GM19324 (cell line): ENCODE measurements at regions not wholly inside any gene's neighbourhood (a gene's known extent, or its start where the extent isn't known, plus 50 kb on each side); places are given as distances from the start of the nearest gene placed in this dataset.
"Not testable (repeated sequence)": the region's sequence is repeated elsewhere in the genome, so short reads cannot be mapped to it uniquely, and the experiment has no call there.

Experiments
- ATAC-seq: cut with Tn5 transposase; IDR thresholded peaks from one replicate; pipeline ENCODE4 v1.9.1; 2021; ENCODE audit warnings: mild to moderate bottlenecking, moderate library complexity; ENCODE audit not compliant: unreplicated experiment, low FRiP score

DNA sequence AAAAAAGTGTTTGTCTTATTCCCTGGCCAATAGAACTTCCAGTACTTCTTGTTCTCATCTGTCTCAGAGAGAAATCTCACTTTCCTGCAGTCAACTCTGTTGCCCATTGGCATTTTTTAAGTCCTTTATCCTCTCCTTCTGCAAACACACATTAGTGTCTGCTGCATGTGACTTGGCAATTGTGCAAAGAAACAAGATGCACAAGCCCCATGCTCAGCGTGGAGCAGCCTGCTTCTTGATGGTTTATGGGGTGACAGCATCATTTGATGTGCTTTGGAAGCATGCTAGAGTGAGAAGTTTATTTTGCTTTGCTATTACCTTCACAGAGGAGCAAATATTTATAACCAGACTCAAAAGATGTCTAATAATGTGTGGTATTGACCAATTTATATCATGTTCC, 238.2 kb downstream of the FAT3 start:
- ATAC-seq = no peak

DNA sequence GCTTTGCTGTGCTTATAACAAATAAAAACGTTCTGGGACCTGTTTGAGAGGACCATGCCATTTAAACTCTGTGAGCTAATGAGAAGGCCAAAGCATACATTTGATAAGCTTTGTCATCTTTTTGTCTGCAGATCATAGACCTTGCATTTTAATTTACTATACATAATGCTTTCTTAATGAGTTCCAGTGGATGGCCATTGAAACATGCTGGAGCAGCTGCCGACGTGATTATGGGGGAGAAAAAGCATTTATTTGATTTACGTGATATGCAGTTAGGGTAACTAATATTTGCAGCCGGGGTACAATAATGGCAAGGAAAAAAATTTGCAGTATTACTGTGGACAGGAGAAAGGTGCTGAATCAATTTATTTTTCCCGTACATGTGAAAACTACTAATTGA, 240.2 kb downstream of the FAT3 start:
- no peak for ATAC-seq

DNA sequence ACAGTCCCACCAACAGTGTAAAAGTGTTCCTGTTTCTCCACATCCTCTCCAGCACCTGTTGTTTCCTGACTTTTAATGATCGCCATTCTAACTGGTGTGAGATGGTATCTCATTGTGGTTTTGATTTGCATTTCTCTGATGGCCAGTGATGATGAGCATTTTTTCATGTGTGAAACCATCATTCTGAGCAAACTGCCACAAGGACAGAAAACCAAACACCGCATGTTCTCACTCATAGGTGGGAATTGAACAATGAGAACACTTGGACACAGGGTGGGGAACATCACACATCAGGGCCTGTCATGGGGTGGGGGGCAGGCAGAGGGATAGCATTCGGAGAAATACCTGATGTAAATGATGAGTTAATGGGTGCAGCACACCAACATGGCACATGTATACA, 240.8 kb downstream of the FAT3 start:
- not testable (repeated sequence) for ATAC-seq

DNA sequence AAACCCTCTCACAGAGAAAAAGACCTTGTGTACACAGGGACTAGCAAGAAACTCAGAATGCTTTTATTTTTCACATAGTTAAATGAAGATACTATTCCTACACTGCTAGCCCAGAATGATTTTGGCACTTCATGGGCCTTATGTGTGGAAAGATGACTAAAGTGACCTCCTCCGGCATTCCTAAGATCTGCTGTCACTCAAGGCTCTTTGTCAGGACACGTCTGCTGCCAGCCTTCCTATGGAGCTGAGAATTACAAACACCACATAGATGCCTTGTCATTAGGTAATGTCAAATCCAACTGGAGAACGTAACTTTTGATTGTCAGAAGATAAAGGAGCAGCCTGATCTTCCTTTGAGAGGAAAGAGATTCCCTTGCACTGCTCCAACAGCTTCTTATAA, 249.1 kb downstream of the FAT3 start:
- no peak for ATAC-seq

DNA sequence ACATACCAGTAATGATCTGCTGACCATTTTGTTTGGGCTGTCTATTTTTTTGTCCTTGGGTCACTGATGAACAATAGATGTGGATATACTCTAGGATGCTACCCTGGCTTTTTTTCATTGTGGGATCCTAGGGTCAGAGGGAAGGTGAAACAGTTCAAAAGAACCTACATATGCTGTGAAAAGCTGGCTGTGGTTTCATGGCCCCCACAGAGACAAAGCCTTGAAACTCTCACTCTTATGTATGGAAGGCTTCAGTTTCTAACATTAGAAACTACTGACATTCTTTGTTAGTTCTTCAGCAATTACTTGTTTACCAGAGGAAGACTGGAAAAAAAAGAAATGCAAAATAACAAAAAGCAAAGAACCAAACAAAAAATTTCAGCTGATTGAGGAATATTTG, 250.7 kb downstream of the FAT3 start:
- ATAC-seq = no peak

DNA sequence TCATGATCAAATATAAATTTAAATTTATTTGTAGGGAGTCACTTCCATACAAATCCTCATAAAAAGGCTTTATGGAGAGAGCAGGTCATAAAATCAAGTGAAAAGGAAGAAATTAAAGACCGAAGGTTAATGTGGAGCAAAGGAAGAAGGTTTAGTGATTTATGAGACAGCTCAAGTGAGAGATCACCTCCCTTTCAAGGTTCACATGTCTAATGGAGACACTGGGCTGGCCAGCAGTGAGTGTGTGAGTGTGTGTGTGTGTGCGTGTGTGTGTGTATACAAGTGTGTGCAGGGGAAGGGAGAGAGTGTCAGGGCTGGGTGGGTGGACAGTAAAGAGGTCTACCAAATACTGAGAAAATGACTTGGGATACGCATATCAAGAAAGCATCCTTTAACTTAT, 251.2 kb downstream of the FAT3 start:
- ATAC-seq = no peak

DNA sequence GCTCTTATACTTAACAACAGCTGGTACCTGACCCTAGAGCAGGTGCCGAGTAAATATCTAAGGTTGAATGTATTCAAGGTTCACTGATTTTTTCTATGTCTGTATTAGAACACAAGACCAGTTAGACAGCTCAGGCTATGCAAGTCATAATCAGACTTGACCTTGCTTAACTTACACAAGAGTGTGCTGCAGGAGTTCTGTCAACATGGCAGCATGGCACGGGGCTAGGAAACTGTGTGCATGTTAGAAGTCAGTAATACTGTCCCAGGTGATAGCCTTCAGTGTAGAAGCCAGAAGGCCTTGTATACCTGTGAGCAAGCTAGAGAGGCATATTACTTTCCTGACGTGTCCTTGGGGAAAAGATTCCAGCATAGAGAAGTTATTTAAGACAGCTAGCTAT, 253.1 kb downstream of the FAT3 start:
- no peak for ATAC-seq

DNA sequence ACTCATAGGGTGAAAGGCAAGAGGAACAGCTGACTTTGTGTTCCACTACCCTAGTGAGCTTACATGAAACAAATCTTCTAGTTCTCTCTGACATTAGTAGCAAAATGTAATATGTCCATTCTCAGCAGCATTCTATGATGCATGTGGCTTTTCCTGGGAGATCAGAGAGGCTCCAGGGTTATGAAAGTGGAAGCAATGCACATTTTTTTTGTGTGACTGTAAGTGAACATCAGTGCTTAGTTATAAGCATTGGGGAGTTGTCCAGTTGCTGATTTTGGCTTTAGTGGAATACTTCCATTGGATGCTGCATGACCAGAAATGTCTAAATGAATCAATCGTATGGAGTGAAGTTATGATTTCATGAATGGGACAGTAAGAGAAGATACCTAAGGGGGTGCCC, 255.9 kb downstream of the FAT3 start:
- ATAC-seq = no peak

DNA sequence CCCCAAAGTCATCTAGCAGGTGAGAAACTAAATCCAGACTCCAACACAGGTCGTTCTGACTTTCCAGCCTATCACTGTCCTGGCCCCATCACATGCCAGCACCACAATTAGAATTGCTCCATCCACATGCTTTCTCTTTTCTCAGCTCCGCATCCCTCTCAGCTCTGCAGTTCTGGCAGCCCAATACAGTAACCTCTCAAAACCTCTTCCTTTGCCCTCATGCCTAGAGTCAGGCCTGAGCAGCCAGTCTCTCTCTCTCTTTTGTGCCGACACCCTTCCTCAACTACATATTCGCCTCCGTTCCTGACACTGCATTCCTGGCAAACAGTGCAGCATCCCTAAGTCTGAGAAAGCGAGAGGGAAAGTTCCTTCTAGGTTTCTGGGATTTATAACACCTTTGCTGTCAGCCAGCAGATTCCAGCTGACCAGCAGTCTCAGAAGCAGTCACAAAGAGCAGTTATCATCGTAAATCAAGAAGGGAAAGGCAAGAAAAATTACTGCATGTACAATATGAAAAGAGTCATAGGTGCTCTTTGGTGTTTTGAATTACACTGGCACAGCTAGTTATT, 258.0 kb downstream of the FAT3 start:
- no peak for ATAC-seq

DNA sequence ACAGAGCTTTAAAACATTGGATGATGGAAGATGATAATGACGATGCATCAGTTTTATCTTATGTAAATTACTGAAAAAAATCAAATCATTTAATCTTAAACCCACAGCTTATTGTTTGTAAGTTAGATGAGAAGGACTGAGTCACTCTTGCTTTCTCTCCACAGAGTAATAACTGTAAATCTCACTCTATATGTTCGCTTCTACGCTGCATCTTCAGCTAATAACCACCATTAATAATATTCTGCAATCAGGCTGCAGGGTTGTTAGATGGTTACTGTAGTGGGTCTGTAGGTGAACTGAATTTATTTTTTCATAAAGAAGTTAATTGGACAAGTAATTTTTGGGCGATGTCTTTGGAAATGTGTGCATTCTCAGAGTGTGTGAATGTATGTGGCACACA, 260.0 kb downstream of the FAT3 start:
- ATAC-seq = no peak

DNA sequence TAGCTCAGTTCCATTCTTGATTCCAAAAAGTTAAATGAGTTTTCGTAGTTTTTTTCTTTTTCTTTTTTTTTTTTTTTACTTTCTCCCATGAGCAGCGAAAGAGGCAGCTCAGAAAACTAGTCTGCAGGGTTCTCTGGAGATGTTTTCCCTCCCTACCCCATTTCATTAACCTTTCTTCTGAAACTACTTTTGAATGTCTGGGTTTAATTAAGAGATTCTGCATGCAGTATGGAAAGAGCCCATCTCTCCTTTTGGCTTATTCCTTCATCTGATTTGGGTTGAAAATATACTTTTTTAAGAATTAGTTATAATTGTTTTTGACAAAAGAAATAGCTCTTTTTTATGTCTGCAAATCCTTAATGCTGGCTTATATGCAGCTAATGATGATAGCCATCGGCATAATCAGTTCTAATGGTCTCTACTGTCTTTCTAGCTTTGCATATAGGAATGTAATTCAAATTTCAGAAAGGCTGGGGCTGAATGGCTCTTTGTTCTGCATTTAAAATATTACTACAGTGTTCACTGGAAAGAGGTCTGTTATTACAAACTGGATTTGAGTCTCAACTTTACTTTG, 265.3 kb downstream of the FAT3 start:
- no peak for ATAC-seq

DNA sequence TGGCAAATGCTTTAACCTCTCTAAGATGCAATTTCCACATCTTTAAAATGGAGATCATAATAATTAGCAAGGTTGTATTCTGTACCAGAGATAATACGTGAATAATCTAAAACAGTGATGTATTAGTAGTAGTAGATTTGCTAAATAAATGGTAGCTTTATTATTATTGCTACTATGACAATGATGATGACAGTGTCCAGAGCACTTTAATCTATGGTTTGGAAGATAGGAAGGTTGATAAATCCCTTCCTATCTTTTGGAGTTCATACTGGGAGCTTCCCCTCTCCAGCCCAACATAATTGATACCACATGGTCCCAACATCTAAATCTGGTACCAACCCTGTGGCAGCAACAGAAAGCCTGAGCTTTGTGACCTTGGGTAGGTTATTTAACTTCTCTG, 267.8 kb downstream of the FAT3 start:
- ATAC-seq = no peak

DNA sequence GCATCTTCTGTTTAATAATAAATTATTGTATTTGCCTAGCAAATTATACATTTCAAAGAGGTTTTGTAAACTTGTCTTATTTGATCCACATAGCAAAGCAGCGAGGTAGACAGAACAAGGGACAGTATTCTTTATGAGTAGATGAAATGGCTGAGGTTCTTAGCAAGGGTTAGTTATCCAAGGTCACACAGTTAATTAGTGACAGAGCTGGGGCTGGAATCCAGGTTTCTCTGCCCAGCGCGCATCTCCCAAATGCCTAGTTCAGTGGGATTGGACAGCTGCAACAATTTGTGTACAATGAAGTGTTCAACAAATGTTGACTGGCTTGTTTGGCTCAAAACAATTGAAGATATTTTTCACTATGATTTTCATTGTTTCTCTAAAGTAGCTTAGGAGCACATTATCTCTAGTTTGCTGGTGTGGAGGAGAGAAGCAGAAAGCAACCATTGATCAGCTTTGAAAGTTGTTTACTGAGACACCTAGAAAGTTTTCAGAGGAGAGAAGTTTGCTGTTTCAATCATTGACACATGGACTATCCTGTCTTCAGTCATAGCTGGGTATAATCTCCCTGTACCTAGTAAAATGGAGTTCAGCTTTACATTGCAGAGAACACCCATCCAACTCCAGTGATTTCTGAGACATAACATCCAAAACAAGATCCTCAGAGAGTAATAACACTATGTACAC, 270.6 kb downstream of the FAT3 start:
- no peak for ATAC-seq

DNA sequence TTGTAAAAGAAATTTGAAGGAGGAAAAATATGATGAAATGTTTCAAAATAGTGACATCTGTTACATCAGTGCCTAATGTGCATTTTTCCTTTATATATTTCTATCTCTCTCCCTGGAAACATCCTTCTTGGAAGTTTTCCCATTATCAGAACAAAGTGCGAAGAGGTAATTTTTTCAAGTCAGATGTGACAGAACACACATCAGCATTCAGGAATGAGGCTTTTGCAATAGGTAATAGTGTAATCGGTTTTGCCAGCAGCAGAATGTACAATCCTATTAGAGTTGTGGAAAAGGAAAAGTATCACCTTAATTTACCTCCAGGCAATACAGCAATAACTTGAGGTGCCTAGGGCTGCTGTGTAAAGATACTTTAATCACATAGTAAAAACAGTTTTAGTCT, 275.8 kb downstream of the FAT3 start:
- ATAC-seq = no peak

DNA sequence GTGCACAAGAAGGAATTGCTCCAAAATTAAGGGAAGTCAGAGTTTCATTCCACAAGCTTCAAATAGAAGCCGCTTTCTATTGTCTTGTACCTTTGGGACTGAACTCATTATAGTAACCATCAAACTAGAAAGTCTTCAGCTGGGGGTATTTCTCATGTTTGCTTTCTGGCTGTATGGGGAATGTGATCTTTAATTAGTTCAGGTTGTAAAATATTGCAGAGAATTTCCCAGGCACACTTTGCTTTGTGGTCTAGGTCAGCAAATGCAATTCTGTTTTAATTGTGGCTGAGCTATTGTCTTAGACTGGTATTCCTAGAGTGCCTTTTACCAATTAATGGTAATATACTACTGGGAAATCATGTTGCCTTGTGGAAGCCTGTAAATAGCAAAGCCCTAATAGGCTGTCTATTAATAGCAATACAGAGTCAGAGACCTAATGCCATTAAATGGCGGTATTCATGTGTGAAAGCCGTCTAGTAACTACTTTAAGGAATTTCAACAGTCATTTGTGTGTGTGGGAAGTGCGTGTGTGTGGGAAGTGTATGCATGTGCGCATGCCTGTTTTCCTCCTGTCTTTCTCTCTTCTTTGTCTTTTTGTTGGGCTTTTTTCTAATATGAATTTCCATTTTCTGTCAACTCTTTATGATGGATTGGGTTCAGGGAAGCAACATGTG, 276.6 kb downstream of the FAT3 start:
- no peak for ATAC-seq

DNA sequence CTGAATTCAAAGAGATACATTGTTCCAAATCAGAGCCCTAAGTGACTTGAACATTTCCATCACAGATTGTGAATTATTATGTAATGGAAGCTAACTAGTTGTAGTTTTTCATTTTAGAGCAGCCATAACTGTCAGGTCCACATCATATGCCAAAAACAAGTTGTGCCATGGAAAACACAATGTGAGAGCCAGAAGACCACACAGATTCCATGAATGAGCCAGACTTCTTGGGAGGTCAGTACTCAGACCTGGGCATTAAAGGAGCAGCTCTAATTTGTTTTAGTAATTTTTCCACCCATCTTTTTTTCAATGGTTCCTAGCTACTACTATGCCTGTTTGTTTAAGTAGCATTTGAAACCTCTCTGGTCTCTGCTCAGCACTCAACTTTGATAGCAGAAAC, 279.4 kb downstream of the FAT3 start:
- no peak for ATAC-seq

DNA sequence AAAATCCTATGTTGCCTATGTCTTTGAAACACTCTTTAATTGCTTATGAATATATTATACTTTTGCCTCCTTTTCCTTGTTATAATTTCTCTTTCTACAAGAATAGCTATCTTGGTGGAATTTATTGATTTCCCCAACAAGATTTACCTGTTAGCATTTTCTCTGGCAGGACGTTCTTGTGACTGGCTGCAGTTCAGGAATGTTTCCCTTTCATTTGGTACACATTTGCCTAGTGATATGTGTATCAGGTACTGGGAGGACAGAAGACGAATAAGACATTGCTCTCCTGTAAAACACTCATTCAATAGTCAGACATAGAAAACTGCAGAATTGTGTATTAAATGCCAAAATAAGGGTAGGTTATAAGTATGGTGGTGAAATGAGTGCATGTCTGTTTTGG, 279.9 kb downstream of the FAT3 start:
- ATAC-seq = no peak

DNA sequence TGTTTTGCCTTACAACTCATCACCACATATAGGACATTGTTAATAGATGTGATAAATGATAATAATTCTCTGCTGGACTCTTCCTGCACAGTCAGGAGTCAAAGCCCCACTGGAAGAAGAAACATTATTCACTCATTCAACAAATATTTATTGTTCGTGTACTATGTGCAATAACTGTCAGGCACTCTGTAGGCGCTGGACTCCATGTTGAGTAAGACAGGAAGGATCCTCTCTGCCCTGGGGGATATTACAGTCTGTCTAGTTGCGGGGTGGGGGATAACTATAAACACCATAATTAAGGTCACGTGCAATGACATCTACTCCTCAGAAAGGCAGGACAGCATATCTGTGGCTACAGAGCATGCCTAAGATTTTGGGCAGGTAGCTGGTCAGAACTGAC, 281.1 kb downstream of the FAT3 start:
- no peak for ATAC-seq

DNA sequence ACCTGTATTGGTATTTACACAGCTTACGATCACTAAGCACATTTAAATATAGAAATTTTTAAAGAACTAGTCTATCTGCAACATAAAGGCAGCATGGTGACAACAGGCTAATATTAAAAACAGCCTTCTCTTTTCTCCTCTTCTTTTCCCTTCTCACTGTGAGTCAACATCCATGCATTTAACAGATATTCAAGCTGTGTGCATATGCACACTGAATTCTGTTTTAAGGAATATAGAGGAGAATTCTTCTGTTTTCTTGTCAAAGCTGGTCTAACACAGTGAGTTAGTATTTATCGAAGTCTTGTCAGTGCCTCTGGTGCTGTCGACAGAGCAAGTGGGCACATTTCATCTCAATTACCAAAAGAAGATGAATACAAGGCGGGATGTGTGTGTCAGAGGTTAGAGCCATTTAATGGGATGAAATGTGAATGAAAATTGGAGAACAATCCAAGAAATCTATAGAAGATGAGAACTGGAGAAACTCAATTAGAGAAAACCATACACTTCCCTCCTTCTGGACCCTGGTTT, 282.3 kb downstream of the FAT3 start:
- no peak for ATAC-seq

DNA sequence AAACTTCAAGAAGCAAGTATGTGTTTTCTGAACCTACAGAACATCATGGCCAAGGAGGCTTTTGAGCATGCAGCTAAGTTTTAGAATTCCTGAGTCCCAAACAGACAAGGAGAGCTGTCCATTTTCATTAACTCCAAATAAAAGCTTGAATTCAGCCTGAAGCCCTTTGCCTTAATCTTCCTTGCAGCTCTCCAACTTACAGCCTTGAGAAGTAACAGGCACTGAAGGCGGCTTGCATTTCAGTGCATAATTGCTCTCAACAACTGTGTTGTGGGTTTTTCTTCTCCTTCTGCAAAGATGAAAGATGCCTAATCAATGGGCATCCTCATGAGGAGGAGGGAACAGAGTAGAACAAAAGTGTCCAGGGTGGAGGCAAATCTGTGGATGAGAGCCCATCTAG, 286.0 kb downstream of the FAT3 start:
- ATAC-seq = no peak

DNA sequence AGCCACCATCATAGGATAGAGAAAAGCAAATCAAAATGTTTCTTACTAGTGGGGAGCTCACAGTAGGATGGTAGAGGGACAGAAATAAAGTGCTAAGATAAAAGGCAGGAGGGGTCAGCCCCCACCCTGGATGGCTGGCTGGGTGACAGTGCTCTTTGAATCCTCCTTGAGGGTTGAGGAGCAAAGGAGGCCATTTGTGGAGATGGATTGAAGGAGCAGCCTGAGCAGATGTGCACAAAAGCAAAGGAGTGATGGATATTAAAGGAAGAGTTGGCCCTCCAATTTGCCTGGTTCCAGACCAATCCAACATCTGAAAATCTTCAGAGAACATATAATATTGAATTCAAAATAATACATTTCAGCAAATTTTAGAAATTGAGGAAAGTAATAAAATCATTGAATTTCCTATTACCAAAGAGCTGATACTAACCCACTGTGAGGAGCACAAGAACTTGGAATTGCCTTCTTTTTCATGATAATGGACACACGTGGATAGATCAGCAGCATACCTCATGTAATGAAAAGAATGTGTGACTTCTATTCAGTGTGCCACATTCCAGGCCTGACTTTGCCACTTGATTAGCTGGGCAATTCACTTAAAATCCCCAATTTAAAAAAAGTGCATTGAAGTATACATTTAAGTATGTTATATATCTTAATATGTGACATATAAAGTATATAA, 287.0 kb downstream of the FAT3 start:
- no peak for ATAC-seq
